Endothelial cell (in vitro differentiated cells): ENCODE measurements at regions not wholly inside any gene's neighbourhood (a gene's known extent, or its start where the extent isn't known, plus 50 kb on each side); places are given as distances from the start of the nearest gene placed in this dataset.
"Not testable (repeated sequence)": the region's sequence is repeated elsewhere in the genome, so short reads cannot be mapped to it uniquely, and the experiment has no call there.

Source experiments
- DNase-seq: peaks from one replicate; pipeline ENCODE4 v3.0.0; 2021; ENCODE audit warnings: low spot score
- H3K27ac Mint-ChIP-seq: one replicate; pipeline ENCODE4 v1.8.0; 2021; ENCODE audit warnings: mixed read lengths, inconsistent platforms; ENCODE audit not compliant: unreplicated experiment
- H3K27me3 Mint-ChIP-seq: one replicate; pipeline ENCODE4 v1.8.0; 2021; ENCODE audit warnings: mild to moderate bottlenecking, moderate library complexity, mixed read lengths, inconsistent platforms; ENCODE audit not compliant: unreplicated experiment
- H3K36me3 Mint-ChIP-seq: one replicate; pipeline ENCODE4 v1.8.0; 2021; ENCODE audit warnings: mild to moderate bottlenecking, low read depth, mixed read lengths, inconsistent platforms; ENCODE audit not compliant: unreplicated experiment
- H3K4me1 Mint-ChIP-seq: one replicate; pipeline ENCODE4 v1.8.0; 2021; ENCODE audit warnings: mild to moderate bottlenecking, mixed read lengths, inconsistent platforms; ENCODE audit not compliant: unreplicated experiment
- H3K4me3 Mint-ChIP-seq: one replicate; pipeline ENCODE4 v1.8.0; 2021; ENCODE audit warnings: mild to moderate bottlenecking, mixed read lengths, inconsistent platforms; ENCODE audit not compliant: unreplicated experiment
- H3K9me3 Mint-ChIP-seq: one replicate; pipeline ENCODE4 v1.8.0; 2021; ENCODE audit warnings: mixed read lengths, inconsistent platforms; ENCODE audit not compliant: unreplicated experiment
- CTCF ChIP-seq: fragments of 200-600 bp; sonication (generic); IDR thresholded peaks from one replicate; pipeline ENCODE4 v1.5.0; 2021; ENCODE audit warnings: antibody characterized with exemption; ENCODE audit not compliant: unreplicated experiment

- no peak for DNase-seq
- Mint-ChIP-seq H3K36me3 (no peaks in the 10 kb centered on the region), H3K4me3 (no peak overlapping the region), H3K4me1 (no peaks in the 10 kb centered on the region), H3K9me3 (no peaks in the 10 kb centered on the region), H3K27ac (no peak overlapping the region), H3K27me3 (no peaks in the 10 kb centered on the region)
- TF ChIP-seq CTCF, result no peak
Observed at GRCh38 chr18:55897091-55897689, 309.2 kb upstream of the TCF4 start.

GRCh38 chr18:55893948-55894347, 306.0 kb upstream of the TCF4 start:
- Mint-ChIP-seq H3K4me1 (no peaks in the 10 kb centered on the region), H3K4me3 (no peak overlapping the region), H3K9me3 (no peaks in the 10 kb centered on the region), H3K36me3 (no peaks in the 10 kb centered on the region), H3K27ac (no peak overlapping the region), H3K27me3 (no peaks in the 10 kb centered on the region)
- no peak for DNase-seq
- no peak for TF ChIP-seq CTCF

- H3K27me3 Mint-ChIP-seq, H3K27ac Mint-ChIP-seq, H3K36me3 Mint-ChIP-seq: not testable (repeated sequence)
Observed at GRCh38 chr18:55892862-55893813, 305.1 kb upstream of the TCF4 start.

GRCh38 chr18:55886886-55887285, 298.9 kb upstream of the TCF4 start:
- no peaks in the 10 kb centered on the region for H3K9me3 Mint-ChIP-seq
- H3K27ac Mint-ChIP-seq, result no peak overlapping the region
- TF ChIP-seq CTCF, result no peak
- no peak for DNase-seq
- no peaks in the 10 kb centered on the region for H3K27me3 Mint-ChIP-seq
- H3K4me3 Mint-ChIP-seq, result no peak overlapping the region
- H3K36me3 Mint-ChIP-seq, result no peaks in the 10 kb centered on the region
- H3K4me1 Mint-ChIP-seq, result no peaks in the 10 kb centered on the region

More at GRCh38 chr18:55892862-55893813, 305.1 kb upstream of the TCF4 start:
- H3K4me1 Mint-ChIP-seq, H3K4me3 Mint-ChIP-seq, DNase-seq, H3K9me3 Mint-ChIP-seq: not testable (repeated sequence)

GRCh38 chr18:55884498-55884897, 296.5 kb upstream of the TCF4 start:
- Mint-ChIP-seq H3K9me3 (no peaks in the 10 kb centered on the region), H3K36me3 (no peaks in the 10 kb centered on the region), H3K4me3 (no peak overlapping the region), H3K4me1 (no peaks in the 10 kb centered on the region), H3K27ac (no peak overlapping the region), H3K27me3 (no peaks in the 10 kb centered on the region)
- TF ChIP-seq CTCF, result no peak
- no peak for DNase-seq
